Cardiac septum (tissue), 1 donor: ENCODE measurements at regions not wholly inside any gene's neighbourhood (a gene's known extent, or its start where the extent isn't known, plus 50 kb on each side); places are given as distances from the start of the nearest gene placed in this dataset.

Source experiments
- DNase-seq: peaks from one replicate; pipeline ENCODE4 v3.0.0-alpha.2; 2020; ENCODE audit warnings: low spot score
- intact Hi-C: fragments of 100-400 bp; cut with DNase I; formaldehyde crosslinking; loops from one replicate; pipeline ENCODE4 v1.14.0; 2022
- donor health status: DM: no; HTN: no; CAD: no.

DNA sequence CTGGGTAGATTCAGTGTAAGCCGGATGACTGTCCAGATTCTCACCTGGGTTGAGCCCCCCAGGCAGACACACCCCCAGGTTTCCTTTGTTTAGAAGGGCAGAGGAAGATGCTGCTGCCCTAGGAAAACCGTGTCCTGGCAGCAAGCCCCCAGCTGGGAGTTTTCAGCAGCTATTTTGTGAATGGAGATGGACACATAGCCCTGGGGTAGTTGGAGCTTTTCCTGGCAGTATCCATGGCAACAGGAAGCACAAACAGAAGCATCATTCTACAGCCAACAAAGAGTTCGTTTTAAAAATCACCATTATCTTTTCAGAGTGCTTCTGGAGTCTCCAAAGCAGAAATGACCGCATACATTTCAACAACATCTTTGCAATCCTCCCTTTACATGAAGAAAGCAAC lies 245.5 kb downstream of the BRD1 start:
- intact Hi-C loops = no loop called here
- DNase-seq = no peak

DNA sequence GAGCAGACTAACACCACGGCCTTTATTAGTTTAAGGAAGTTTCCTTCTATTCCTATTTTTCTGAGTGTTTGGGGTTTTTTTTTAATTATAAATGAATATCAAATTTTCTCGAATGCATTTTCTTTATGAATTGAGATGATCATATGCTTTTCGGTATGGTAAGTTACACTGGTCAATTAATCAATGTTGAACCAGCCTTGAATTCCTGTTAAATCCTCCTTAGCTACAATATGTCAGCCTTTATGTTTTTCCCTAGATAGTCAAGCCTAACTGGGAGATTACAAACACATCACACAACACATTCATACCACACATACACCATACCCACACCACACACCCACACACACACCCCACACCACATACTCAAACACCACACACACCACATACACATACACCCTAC lies 247.6 kb downstream of the BRD1 start:
- intact Hi-C loops = no loop called here
- no peak for DNase-seq

DNA sequence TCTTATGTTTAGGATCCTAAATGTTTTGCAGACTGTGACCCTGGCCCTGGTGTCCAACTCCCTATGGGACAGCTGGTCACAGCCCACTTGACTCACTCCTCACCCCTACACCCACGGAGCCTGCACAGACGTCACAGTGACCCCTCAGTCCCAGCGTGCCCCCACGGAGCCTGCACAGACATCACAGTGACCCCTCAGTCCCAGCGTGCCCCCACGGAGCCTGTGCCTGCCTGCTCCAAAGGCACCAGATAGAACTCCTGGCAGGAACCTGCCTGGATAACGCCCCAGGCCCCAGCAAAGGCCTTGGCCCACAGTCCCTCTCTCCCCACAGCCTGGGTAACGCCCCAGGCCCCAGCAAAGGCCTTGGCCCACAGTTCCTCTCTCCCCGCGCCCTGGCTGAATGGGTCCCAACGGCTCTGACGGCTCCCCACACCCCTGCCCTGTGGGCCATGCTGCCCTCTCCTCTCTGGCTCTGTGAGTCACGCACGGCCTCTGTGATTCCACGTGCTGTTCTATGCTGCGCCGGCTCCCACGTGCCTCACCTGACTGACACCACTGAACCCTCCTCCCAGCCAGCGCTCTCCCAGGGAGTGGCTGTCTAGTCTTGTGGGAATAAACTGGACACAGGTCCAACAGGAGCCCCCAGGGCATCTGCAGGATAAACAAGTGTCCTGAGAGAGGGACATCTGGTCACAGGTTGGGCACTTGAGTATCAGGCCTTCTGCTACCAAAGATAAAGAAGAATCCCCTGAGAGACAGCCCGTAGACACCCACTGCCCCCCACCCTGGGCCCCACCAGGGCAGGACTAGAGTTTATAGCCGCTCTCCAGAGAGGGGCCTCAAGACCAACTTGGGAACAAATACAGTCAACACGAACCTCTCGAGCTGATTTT lies 250.3 kb downstream of the BRD1 start:
- intact Hi-C loops = no loop called here
- peak; percentile 53 for DNase-seq

DNA sequence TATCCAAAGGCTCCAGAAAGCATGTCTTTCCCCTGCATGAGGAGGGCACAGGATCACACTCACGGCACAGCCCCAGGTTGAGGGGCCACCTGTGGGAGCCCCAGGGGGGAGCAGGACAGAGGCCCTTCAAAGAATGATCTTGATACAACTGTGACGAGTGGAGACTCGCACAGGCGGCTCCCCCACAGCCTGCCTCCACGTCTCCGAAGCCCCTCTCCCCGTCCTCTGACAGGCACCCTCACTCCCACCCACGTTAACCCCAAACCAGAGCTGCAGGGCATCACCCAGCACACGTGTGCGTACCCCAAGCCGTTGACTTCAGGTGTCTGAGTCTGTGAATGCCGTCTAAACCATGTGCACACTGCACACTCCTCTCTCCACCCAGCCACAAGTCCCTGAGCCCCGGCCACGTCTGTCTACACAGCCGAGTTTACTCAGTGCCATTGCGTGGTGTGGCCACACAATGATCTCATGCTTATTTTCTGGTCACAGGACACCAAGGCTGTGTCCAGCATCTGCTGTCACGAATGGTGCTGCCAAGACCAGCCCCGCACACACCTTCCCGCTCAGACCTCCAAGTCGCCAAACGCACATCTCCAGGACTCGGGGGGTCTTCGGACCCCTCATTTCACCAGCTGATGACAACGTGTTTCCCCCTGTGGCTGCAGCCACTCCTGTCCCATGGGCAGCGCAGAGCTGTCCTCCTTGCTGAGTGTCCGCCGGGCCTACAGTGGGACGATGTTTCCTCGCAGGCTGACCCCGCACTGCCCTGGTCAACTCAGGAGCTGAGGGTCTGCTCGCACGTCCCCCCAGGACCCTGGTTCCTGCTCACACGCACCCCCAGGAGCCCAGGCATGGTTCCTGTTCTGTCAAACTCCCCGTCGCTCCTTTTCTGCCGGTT lies 251.2 kb downstream of the BRD1 start:
- peak; percentile 36 for DNase-seq

DNA sequence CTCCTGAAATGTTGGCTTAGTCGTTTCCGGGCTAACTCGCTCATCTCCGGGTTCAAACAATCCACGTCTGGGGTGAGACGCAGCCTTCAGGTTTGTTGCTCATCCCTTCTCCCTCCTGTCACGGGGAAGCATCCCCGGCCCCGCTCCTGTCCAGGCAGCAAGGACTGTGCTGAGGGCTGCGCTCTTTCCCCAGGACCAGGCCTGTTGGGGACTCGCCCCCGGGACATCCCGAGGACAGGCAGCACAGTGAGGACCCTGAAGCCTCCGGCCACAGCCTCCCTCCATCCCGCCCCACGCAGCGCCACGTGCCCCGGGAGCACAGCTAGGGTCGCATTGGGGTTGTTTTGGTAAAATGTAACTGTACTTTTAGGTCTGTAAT lies 252.0 kb downstream of the BRD1 start:
- intact Hi-C loops = no loop called here
- DNase-seq = no peak

More for the DNA sequence above, 251.2 kb downstream of the BRD1 start:
- intact Hi-C loops = no loop called here

DNA sequence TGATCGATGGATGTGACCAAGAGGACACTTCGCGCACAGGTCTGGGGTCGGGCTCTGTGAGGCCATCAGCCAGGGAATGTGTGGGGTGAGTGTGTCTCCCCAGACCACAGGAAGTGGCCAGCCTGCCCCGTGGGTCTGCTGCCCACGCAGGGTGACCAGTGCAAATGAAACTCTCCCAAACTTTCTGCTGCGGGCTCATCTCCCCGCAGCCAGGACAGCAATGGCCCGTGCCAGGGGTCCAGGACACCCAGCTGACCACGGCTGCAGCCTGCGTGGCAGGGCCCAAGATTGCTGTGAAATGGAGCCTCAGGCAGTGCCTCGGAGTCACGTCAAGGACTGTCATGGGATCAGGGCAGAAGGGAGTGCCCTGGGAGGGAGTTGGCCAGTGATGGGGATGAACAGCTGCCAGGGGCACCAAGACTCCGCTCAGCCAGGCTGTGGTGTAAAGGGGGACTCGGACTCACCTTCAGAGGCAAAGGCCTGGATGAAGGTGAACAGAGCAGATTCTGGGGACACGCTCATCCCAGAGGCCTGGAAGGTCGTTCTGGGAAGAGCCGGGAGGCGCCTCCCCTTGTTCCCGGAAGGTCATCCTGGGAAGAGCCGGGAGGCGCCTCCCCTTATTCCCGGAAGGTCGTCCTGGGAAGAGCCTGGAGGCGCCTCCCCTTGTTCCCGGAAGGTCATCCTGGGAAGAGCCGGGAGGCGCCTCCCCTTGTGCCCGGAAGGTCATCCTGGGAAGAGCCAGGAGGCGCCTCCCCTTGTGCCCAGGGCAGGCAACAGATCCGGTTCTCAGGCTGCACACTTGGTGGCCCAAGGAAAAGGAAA lies 252.6 kb downstream of the BRD1 start:
- peak; percentile 70 for DNase-seq

DNA sequence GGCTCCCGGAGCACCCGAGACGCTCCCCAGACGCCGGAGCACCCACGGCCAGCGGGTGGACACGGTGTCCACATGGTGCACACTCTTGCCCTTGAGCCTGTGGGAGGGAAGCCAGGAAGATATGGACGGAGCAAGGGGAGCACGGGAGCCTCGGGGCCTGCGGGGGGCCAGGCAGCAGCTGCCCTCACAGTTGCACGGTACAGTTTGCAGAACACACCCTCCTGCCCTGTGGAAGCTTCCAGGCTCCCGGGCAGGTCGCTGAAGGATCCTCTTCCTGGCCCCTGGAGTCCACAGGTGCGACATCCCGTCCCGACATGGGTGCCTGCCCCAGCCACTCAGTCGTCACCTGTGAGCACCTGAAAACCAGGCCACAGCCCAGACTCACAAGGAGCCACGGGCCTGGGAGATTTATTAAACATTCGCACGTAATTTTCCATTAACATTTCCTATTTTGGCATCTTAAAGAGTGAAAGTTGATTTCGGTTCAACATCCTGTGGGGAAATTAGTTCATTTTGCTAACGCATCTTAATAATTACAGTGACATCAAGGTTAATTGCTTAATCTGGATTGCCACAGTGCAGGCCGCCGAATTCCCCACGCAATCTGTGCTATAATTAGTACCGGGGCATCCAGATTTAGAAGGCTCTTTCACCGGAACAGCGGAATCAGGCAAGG lies 253.3 kb downstream of the BRD1 start:
- DNase-seq = peak; percentile 70
- intact Hi-C loops = no loop called here

More for the DNA sequence above, 252.6 kb downstream of the BRD1 start:
- intact Hi-C loops = no loop called here

DNA sequence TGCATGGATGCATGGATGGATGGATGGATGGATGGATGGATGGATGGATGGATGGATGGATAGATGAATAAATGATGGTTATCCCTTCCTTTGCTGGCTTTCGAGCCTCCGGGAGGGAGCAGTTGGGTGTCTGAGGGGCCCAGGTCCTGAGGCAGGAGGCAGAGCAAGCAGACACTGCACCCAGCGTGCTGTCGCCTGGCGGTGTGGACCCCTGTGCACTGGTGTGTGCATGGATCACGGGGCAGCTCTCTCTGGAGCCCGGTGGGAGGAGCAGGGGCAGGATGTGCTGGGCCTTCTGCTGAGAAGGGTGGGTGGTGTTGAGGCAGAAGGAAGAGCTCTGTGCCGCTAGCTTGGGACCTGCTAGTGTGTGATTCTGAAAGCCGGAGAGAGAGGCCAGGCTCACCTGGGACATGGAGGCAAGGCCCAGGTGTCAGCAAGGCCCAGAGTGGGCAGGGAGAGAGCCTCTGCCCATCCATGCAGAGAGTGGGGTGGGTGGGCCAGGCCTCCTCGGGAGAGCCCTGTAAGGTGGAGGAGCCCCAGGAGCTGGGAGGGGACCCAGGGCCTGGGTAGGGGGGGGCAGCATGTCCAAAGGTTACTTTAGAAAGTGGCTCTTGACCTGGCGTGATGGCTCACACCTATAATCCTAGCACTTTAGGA lies 254.4 kb downstream of the BRD1 start:
- no peak for DNase-seq
- intact Hi-C loops = no loop called here

DNA sequence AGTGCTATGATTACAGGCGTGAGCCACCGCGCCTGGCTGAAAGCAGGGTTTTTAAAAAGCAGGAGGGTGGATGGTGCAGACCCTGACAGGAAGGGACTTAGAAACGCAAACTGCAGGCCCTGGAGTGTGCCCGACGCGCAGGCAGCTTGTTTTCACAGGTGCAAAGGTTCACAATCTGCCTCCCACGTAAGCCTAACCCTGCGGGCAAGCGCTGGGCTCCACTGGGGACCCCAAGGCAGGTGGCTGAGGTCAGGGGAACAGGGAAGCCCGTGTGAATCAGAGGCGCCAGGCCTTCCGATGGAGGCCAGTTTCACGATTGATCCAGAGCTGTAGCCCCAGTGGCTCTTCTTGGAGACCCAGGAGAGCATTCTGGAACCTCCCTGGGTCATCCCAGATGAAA lies 256.3 kb downstream of the BRD1 start:
- intact Hi-C loops = no loop called here
- DNase-seq = peak; percentile 54

DNA sequence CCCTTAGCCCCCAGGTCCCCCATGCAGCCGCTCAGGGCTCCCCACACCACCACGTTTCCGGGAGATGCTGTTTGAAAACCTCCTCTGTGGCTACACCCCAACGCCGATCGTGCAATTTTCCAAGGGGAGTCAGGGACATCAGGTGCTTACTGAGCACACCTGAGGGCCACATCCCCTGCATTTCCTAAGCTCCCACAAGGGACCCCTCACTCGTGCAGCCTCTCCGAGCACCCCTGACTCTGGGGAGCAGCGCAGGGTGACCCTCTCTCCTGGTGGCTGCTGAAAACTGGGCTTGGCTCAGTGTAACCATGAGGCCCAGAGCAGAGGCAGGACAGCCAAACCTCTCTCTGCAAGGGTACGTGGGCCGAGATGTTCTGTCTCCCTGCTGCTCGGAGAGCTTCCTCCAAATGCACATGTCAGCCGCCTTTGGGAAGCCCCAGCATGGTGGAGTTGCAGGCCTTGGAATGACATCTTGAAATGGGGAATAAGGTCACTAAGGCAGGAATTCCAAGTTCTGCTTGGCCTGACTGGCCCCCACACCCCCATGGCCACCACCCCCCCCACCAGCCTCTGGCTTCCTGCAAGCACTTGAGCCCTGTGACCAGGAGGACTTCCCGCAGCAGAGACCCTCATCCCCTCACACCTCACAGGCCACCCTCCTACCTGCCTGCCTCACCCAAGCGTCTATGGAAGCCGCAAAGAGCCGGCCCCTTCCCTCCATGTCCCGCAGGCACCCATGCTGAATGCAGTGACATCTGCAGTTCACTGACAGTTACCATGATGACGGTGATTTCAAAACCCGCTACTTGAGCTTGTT lies 257.4 kb downstream of the BRD1 start:
- peak; percentile 53 for DNase-seq
- intact Hi-C loops = no loop called here

DNA sequence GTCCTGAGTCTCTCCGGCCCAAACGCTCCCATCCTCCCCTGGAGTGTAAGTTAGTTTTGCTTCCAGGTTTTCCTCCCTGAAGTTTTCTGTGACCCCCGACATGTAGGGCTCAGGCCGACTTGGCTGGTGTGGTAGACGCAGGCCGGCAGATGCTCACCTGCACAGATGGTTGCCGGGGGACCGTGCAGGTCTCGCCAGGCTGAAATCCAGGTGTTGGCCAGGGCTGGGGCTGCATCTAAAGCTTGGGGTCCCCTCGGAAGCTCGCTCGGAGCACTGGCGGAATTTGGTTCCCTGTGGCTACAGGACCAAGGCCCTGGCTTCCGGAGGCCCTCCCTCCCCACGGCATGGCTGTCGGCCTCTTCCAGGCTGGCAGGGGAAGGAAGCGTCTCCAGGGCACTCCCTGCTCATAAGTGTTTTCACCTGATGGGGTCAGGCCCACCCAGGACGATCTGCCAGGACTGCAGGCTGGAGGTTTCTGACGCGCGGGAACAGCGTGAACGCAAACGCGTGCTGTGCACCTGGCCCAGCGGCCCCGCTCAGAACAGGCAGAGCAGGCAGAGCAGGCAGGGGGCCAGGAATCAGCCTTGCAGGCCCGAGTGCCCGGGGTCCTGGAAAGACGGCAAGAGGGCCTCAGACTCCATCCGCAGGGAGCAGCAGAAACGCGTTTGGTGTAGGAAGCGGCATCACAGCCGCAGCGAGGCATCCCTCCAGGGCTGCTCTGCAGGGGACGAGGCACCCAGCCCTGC lies 258.2 kb downstream of the BRD1 start:
- intact Hi-C loops = no loop called here
- peak; percentile 63 for DNase-seq

DNA sequence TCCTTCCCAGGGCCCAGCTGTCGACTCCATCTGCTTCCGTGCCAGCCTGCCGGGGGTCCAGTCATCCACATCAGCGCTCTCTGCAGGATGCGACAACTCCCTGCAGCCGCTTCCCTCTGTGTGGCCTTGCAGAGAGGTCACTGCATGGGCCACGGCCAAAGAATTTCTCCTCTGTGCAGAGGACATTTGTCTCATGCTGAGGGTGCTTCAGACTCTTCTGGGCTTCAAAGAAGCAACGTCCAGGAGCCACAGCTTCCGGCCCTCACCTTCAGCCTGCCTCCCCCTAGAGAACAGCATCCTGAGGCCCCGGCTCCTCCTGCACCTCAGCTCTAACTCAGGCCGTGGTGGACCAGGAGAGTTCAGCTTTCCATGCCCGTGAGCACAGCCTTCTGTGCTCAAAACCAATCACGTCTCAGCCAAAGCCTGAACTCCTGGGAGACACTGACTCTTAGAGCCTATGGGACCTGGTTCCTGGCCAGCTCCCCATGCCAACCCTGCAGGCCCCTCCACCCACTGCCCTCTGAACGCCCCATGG lies 258.9 kb downstream of the BRD1 start:
- peak; percentile 53 for DNase-seq
- intact Hi-C loops = no loop called here

DNA sequence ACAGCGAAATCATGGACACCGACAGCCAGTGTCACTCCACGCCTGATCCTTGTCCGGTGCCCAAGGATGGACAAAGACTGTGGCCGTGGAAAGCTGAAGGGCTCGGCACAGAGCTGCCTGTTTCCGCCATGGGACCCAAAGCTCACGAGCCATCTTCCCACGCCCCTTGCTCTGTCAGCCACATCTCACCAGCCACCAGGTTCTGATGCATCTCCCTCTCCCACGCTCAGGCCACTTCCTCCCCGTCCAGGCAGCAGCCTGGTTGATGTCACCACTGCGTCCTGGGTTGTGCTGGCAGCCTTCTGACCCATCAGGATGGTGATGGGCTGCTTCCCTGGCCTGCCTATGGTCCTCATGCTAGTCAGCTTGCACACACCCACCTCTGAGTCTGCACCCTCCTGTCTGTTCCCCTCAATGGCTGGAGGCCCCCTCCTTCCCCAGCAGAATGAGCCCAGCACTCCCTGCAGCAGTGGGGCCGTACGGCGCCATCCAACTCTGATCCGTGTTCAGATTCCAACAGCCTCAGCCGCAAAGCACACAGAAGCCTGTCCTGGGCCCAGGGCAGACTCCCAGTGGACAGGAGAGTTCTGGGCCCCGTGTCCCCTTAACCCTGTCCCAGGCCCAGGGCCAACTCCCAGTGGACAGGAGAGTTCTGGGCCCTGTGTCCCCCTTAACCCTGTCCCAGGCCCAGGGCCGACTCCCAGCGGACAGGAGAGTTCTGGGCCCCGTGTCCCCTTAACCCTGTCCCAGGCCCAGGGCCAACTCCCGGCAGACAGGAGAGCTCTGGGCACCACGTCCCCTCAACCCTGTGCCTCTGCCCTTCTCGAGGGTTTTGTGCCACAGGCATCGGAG lies 259.5 kb downstream of the BRD1 start:
- DNase-seq = peak; percentile 69
- intact Hi-C loops = no loop called here

DNA sequence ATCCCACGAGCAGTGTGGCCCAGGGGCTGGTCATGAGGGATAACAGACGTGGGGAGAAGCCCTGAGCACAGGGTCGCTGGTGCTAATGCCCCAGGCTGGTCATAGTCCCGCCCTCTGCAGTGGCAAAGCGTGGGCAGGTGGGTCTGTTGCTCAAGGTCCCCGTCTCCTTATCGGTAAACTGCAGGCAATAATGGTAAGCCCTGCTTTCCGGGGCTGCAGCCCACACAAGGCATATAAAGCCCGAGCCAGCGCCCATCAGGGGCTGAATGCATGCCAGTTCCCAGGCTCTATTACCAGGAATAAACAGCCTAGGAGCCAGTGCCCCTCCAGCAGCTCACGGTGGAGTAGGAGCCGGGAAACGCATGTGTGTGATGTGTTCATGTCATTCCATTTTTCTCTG lies 261.0 kb downstream of the BRD1 start:
- intact Hi-C loops = no loop called here
- peak; percentile 44 for DNase-seq

DNA sequence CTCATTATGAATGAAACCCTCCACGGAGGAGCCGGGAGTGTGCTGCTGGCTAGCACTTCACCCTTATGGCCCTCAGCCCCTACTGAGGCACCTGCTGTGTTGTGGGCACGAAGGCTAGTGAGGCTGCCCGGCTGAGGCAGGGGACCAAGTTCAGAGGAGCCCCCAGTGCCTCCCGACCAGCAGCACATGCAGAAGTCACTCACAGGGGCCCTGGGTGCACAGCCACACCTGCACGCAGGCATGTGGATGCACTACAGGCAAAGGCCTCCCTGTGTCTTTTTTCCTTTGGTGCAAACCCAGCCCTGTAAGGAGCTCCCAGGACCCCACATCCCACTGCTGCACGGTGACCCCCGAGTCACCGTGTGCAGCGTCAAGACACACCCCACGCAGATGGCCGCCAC lies 261.5 kb downstream of the BRD1 start:
- peak; percentile 39 for DNase-seq
- intact Hi-C loops = no loop called here

DNA sequence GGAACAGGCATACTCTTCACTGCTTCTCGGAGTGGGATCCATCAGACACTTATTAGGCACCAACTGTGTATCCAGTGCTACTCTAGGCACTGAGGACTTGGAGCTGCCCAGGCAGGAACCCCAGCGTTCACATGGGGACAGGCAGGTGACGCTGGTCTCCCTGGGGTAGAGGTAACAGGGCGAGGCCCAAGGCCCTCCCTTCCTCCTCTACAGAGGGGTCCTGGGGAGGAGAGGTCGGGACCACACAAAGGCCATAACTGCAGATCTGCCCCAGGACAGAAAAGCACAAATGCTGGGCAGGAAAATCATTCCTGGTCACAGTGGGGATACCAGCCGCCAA lies 262.2 kb downstream of the BRD1 start:
- intact Hi-C loops = no loop called here
- no peak for DNase-seq
